ENCODE measurements at regions not wholly inside any gene's neighbourhood (a gene's known extent, or its start where the extent isn't known, plus 50 kb on each side); places are given as distances from the start of the nearest gene placed in this dataset.

- DNase-seq (ENCODE audit: extremely low spot score, unreplicated experiment), result no peak
Measured at GRCh38 chr5:144778561-144778960, 607.9 kb downstream of the KCTD16 start.

GRCh38 chr5:144774197-144774596, 603.5 kb downstream of the KCTD16 start:
- Mint-ChIP-seq H3K27me3 (peaks cover 9% of the 10 kb centered on the region), H3K4me3 (no peak overlapping the region), H3K9me3 (no peaks in the 10 kb centered on the region), H3K27ac (no peak overlapping the region), H3K36me3 (no peaks in the 10 kb centered on the region), H3K4me1 (ENCODE audit: unreplicated experiment) (no peaks in the 10 kb centered on the region)
- DNase-seq (ENCODE audit: extremely low spot score, unreplicated experiment), result no peak
- TF ChIP-seq, protein P1, sequence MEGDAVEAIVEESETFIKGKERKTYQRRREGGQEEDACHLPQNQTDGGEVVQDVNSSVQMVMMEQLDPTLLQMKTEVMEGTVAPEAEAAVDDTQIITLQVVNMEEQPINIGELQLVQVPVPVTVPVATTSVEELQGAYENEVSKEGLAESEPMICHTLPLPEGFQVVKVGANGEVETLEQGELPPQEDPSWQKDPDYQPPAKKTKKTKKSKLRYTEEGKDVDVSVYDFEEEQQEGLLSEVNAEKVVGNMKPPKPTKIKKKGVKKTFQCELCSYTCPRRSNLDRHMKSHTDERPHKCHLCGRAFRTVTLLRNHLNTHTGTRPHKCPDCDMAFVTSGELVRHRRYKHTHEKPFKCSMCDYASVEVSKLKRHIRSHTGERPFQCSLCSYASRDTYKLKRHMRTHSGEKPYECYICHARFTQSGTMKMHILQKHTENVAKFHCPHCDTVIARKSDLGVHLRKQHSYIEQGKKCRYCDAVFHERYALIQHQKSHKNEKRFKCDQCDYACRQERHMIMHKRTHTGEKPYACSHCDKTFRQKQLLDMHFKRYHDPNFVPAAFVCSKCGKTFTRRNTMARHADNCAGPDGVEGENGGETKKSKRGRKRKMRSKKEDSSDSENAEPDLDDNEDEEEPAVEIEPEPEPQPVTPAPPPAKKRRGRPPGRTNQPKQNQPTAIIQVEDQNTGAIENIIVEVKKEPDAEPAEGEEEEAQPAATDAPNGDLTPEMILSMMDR (conservative IDR thresholded peaks at IDR 0.05), result no peak

More at GRCh38 chr5:144778561-144778960, 607.9 kb downstream of the KCTD16 start:
- no peaks in the 10 kb centered on the region for H3K4me1 Mint-ChIP-seq (ENCODE audit: unreplicated experiment)
- H3K36me3 Mint-ChIP-seq, result no peaks in the 10 kb centered on the region
- peaks cover 13% of the 10 kb centered on the region for H3K27me3 Mint-ChIP-seq
- no peaks in the 10 kb centered on the region for H3K9me3 Mint-ChIP-seq
- H3K27ac Mint-ChIP-seq, result no peak overlapping the region
- TF ChIP-seq, protein P1 (conservative IDR thresholded peaks at IDR 0.05), result no peak
- no peak overlapping the region for H3K4me3 Mint-ChIP-seq

GRCh38 chr5:144773628-144774027, 603.0 kb downstream of the KCTD16 start:
- H3K36me3 Mint-ChIP-seq, result no peaks in the 10 kb centered on the region
- H3K4me3 Mint-ChIP-seq, result no peak overlapping the region
- H3K4me1 Mint-ChIP-seq (ENCODE audit: unreplicated experiment), result no peaks in the 10 kb centered on the region
- DNase-seq (ENCODE audit: extremely low spot score, unreplicated experiment), result no peak
- no peak overlapping the region for H3K27ac Mint-ChIP-seq
- TF ChIP-seq, protein P1 (conservative IDR thresholded peaks at IDR 0.05), result no peak
- H3K27me3 Mint-ChIP-seq, result peaks cover 12% of the 10 kb centered on the region
- no peaks in the 10 kb centered on the region for H3K9me3 Mint-ChIP-seq

GRCh38 chr5:144771802-144772201, 601.1 kb downstream of the KCTD16 start:
- TF ChIP-seq, protein P1 (conservative IDR thresholded peaks at IDR 0.05), result no peak
- no peaks in the 10 kb centered on the region for H3K36me3 Mint-ChIP-seq
- H3K4me3 Mint-ChIP-seq, result no peak overlapping the region
- no peaks in the 10 kb centered on the region for H3K4me1 Mint-ChIP-seq (ENCODE audit: unreplicated experiment)
- no peak overlapping the region for H3K27ac Mint-ChIP-seq
- H3K27me3 Mint-ChIP-seq, result peaks cover 14% of the 10 kb centered on the region
- DNase-seq (ENCODE audit: extremely low spot score, unreplicated experiment), result no peak
- no peaks in the 10 kb centered on the region for H3K9me3 Mint-ChIP-seq

DNA sequence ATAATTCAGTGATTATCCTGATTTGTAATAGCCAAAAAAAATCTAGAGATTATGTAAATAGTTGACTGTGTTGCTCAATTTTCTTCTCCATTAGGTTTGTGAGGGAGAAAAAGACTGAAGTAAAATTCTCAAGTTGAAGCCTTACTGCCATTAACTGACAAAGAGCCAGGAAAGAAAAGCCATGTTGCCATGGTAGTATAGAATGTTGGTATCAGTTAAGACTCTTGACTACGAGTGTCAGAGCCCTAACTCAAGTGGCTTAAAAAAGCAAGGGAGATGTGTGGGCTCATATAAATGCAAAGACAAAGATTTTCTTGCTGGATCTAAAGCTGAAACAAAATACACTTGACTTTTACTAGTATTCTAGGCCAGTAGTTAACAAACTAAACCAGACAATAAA, 571.7 kb downstream of the KCTD16 start:
- Mint-ChIP-seq H3K4me3 (no peak overlapping the region), H3K27ac (no peak overlapping the region), H3K4me1 (ENCODE audit: unreplicated experiment) (no peaks in the 10 kb centered on the region), H3K36me3 (no peaks in the 10 kb centered on the region), H3K9me3 (peaks cover 4% of the 10 kb centered on the region), H3K27me3 (no peaks in the 10 kb centered on the region)
- no peak for DNase-seq (ENCODE audit: extremely low spot score, unreplicated experiment)
- TF ChIP-seq, protein P1 (conservative IDR thresholded peaks at IDR 0.05), result no peak

DNA sequence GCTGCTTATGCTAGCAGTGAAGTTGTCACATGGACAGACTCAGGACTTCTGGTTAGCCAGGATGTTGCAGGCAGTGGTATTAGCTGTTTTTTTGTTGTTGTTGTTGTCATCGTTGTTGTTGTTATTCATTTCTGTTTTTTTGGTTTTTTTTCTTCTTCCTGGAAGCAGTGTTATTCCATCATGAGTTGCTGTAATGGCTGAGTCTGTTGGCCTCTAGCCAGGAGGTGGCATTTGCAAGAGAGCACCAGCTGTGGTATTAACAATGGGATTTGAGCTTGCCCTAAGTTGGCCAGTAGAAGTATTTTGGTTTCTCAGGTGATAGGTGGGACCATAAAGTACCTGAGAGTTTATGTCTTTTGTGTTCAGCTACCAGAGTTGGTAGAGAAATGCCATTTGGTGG, 561.1 kb downstream of the KCTD16 start:
- no peak for DNase-seq (ENCODE audit: extremely low spot score, unreplicated experiment)
- H3K36me3 Mint-ChIP-seq, result no peaks in the 10 kb centered on the region
- no peaks in the 10 kb centered on the region for H3K4me1 Mint-ChIP-seq (ENCODE audit: unreplicated experiment)
- H3K27ac Mint-ChIP-seq, result no peak overlapping the region
- H3K4me3 Mint-ChIP-seq, result no peak overlapping the region
- H3K27me3 Mint-ChIP-seq, result no peaks in the 10 kb centered on the region
- peaks cover 9% of the 10 kb centered on the region for H3K9me3 Mint-ChIP-seq
- TF ChIP-seq, protein P1 (conservative IDR thresholded peaks at IDR 0.05), result no peak
